Psoas muscle (tissue), 7 donors: ENCODE measurements at regions not wholly inside any gene's neighbourhood (a gene's known extent, or its start where the extent isn't known, plus 50 kb on each side); places are given as distances from the start of the nearest gene placed in this dataset.

Experiments used
- ATAC-seq, 4 donors: fragments of 200-7000 bp; cut with Tn5 transposase; one replicate each; pipeline ENCODE4 v1.9.1; 2020; ENCODE audit warnings: moderate library complexity in 3 of 4, mild to moderate bottlenecking in 2 of 4
- DNase-seq, 2 donors: peaks; one replicate each; pipeline ENCODE4 v3.0.0-alpha.2; 2020
- H3K27ac ChIP-seq: fragments of 200-600 bp; one replicate; pipeline ENCODE4 v1.8.0; 2022
- H3K27me3 ChIP-seq, 3 donors: fragments of 200-600 bp in 1 of 3; one replicate each; pipeline versions ENCODE4 v1.6.1 to v1.8.0; 2013 to 2022; ENCODE audit warnings: low read length in 2 of 3, mild to moderate bottlenecking in 2 of 3, moderate library complexity in 1 of 3; ENCODE audit not compliant: insufficient read depth in 3 of 3
- H3K36me3 ChIP-seq, 2 donors: fragments of 200-600 bp in 1 of 2; one replicate each; pipeline versions ENCODE4 v1.6.1 to v1.8.0; 2013 to 2022; ENCODE audit warnings: low read depth in 1 of 2, mild to moderate bottlenecking in 1 of 2, moderate library complexity in 1 of 2; ENCODE audit not compliant: insufficient read depth in 1 of 2
- H3K4me1 ChIP-seq: fragments of 200-600 bp; one replicate; pipeline ENCODE4 v1.8.0; 2022
- H3K4me3 ChIP-seq: fragments of 200-600 bp; one replicate; pipeline ENCODE4 v1.8.0; 2022; ENCODE audit warnings: mild to moderate bottlenecking
- H3K9me3 ChIP-seq: fragments of 200-600 bp; one replicate; pipeline ENCODE4 v1.8.0; 2022
- CTCF ChIP-seq: fragments of 200-600 bp; IDR thresholded peaks from one replicate; pipeline ENCODE4 v1.8.0; 2022; ENCODE audit warnings: antibody characterized with exemption
- WGBS, 3 donors: extraction: QIAGEN DNeasy Blood & Tissue Kit; methylation state at CpG; one replicate each; pipeline versions ENCODE4 v1.1.6 to v1.1.7; 2013; 5-methylcytosine and 5-hydroxymethylcytosine counted together
- intact Hi-C, 2 donors: fragments of 100-400 bp; cut with DNase I; formaldehyde crosslinking; loops; one replicate each; pipeline versions ENCODE4 v1.11.0 to v1.14.2; 2022
- donor health status: healthy with polysubstance abuse.
- donor health status: DM: no; HTN: no; CAD: no; lungs with moderate emphysema.
- donor health status: Bipolar disorder and iron deficiency.
- donor health status: healthy.
- donor health status: DM: yes; HTN: yes; CAD: no.
- donor health status: DM: no; HTN: no; CAD: no.
- donor health status: DM: yes; HTN: yes; CAD: no.

GRCh38 chr15:70486451-70487386 is 276.6 kb downstream of the UACA start:
- no peaks in the 10 kb centered on the region for H3K4me1 ChIP-seq
- H3K27ac ChIP-seq, result no peak overlapping the region
- 83 to 85% (median 83%) methylated on average over 17 of the region's 17 CpGs for WGBS, 3 donors
- no peak overlapping the region for H3K4me3 ChIP-seq
- TF ChIP-seq CTCF, result no peak
- ATAC-seq, result peak in 3 of 4 donors; percentile 48 to 62 (median 56)
- intact Hi-C loops, result loop anchor here (5.0 to 10.0 kb wide), 4 partner anchors 759 to 1009 kb away; no protein-coding TSS in a partner anchor
- H3K36me3 ChIP-seq, result no peaks in the 10 kb centered on the region
- peak; percentile 62 to 70 for DNase-seq
- H3K9me3 ChIP-seq, result no peaks in the 10 kb centered on the region
- peaks cover 0 to 7% (median 0%) of the 10 kb centered on the region in 3 donors for H3K27me3 ChIP-seq

- no peaks in the 10 kb centered on the region for H3K36me3 ChIP-seq
- peaks cover 0 to 7% (median 0%) of the 10 kb centered on the region in 3 donors for H3K27me3 ChIP-seq
- 94 to 97% (median 94%) methylated on average over 2 of the region's 2 CpGs for WGBS, 3 donors
- no peak overlapping the region for H3K27ac ChIP-seq
- TF ChIP-seq CTCF, result no peak
- intact Hi-C loops, result loop anchor here (5.0 to 10.0 kb wide), 4 partner anchors 759 to 1009 kb away; no protein-coding TSS in a partner anchor
- no peak for DNase-seq
- no peaks in the 10 kb centered on the region for H3K9me3 ChIP-seq
- no peak for ATAC-seq
- no peaks in the 10 kb centered on the region for H3K4me1 ChIP-seq
- H3K4me3 ChIP-seq, result no peak overlapping the region
These were observed 277.3 kb downstream of the UACA start for GRCh38 chr15:70486012-70486411.

- DNase-seq (no peak), ATAC-seq (no peak)
- Histone ChIP-seq H3K9me3 (no peaks in the 10 kb centered on the region), H3K27ac (no peak overlapping the region), H3K27me3 (peaks cover 0 to 7% (median 0%) of the 10 kb centered on the region in 3 donors), H3K4me3 (no peak overlapping the region), H3K36me3 (no peaks in the 10 kb centered on the region), H3K4me1 (no peaks in the 10 kb centered on the region)
- intact Hi-C loops, result loop anchor here (5.0 to 10.0 kb wide), 4 partner anchors 758 to 1008 kb away; no protein-coding TSS in a partner anchor
- 0 to 70% (median 55%) methylated on average over 1 of the region's 1 CpG for WGBS, 3 donors
- TF ChIP-seq CTCF, result no peak
These were observed 278.4 kb downstream of the UACA start for GRCh38 chr15:70484993-70485392.

- Histone ChIP-seq H3K9me3 (no peaks in the 10 kb centered on the region), H3K4me1 (no peaks in the 10 kb centered on the region), H3K36me3 (no peaks in the 10 kb centered on the region), H3K27ac (no peak overlapping the region), H3K27me3 (peaks cover 0 to 7% (median 0%) of the 10 kb centered on the region in 3 donors), H3K4me3 (no peak overlapping the region)
- WGBS, 3 donors, result 77 to 88% (median 87%) methylated on average over 2 of the region's 2 CpGs
- no peak for DNase-seq
- intact Hi-C loops, result loop anchor here in 1 of 2 donors (10.0 kb wide), 1 partner anchor 759 kb away; no protein-coding TSS in a partner anchor
- TF ChIP-seq CTCF, result no peak
- no peak for ATAC-seq
These were observed 279.8 kb downstream of the UACA start for GRCh38 chr15:70483513-70483912.
